H1 (cell line): ENCODE measurements at regions not wholly inside any gene's neighbourhood (a gene's known extent, or its start where the extent isn't known, plus 50 kb on each side); places are given as distances from the start of the nearest gene placed in this dataset.

Experiments used
- CTCF ChIA-PET: fragments of 300-600 bp; sonication (Branson Sonifier 250); formaldehyde crosslinking; loops from one replicate; lab custom pipeline; 2021; ENCODE audit not compliant: partially characterized antibody; lab: Charles Lee
- POLR2A ChIA-PET: fragments of 300-600 bp; sonication (Branson Sonifier 250); formaldehyde crosslinking; loops from one replicate; lab custom pipeline; 2021; ENCODE audit warnings: inconsistent platforms; ENCODE audit not compliant: partially characterized antibody; lab: Charles Lee
- DNase-seq, 2 experiments: peaks; one replicate each; pipeline versions ENCODE4 v3.0.0 to v3.0.0-alpha.2; 2010 to 2022; ENCODE audit warnings: low spot score in 2 of 2, low read depth in 1 of 2, mixed read lengths in 1 of 2
- FAIRE-seq: peaks from 2 replicates; lab custom pipeline; 2011; peaks lifted over from hg19 to GRCh38; lab: Jason Lieb, UNC
- H2AFZ ChIP-seq: 2 replicates; pipeline ENCODE4 v1.8.1; 2012; ENCODE audit warnings: low read length, inconsistent platforms
- H2AK5ac ChIP-seq: 2 replicates; pipeline ENCODE4 v1.6.1; 2013; ENCODE audit warnings: low read depth, low read length
- H2BK120ac ChIP-seq: replicated peaks from 2 replicates; pipeline ENCODE3; 2013; ENCODE audit warnings: low read depth, low read length, inconsistent platforms
- H2BK12ac ChIP-seq: 2 replicates; pipeline ENCODE4 v1.6.1; 2013; ENCODE audit warnings: low read depth, low read length
- H2BK15ac ChIP-seq: 2 replicates; pipeline ENCODE4 v1.6.1; 2013; ENCODE audit warnings: low read length
- H2BK20ac ChIP-seq: 2 replicates; pipeline ENCODE4 v1.6.1; 2013; ENCODE audit warnings: low read length
- H2BK5ac ChIP-seq: 2 replicates; pipeline ENCODE4 v1.6.1; 2013; ENCODE audit warnings: low read depth, low read length
- H3K14ac ChIP-seq: 2 replicates; pipeline ENCODE4 v1.6.1; 2013; ENCODE audit warnings: inconsistent platforms; ENCODE audit not compliant: insufficient read length
- H3K18ac ChIP-seq: 2 replicates; pipeline ENCODE4 v1.6.1; 2013; ENCODE audit warnings: low read length; ENCODE audit errors: extremely low read depth
- H3K23ac ChIP-seq: 2 replicates; pipeline ENCODE4 v1.6.1; 2013; ENCODE audit warnings: inconsistent platforms; ENCODE audit not compliant: insufficient read length
- H3K23me2 ChIP-seq: 2 replicates; pipeline ENCODE4 v1.6.1; 2013; ENCODE audit warnings: low read depth, low read length
- H3K27ac ChIP-seq: 2 replicates; pipeline ENCODE4 v1.6.1; 2011; ENCODE audit warnings: low read depth, low read length, inconsistent platforms
- H3K27me3 ChIP-seq, 4 experiments: replicated peaks in 1 of 4; 1 replicate in 1 of 4; 2 replicates in 3 of 4; pipeline versions ENCODE4 v1.6.1 to v1.8.1; 2011 to 2013; ENCODE audit warnings: low read length in 3 of 4, mild to moderate bottlenecking in 3 of 4, inconsistent platforms in 2 of 4, mixed read lengths in 2 of 4, moderate library complexity in 1 of 4; ENCODE audit not compliant: control insufficient read depth in 3 of 4, insufficient read depth in 3 of 4; ENCODE audit errors: extremely low read depth in 1 of 4
- H3K36me3 ChIP-seq, 4 experiments: 2 replicates each; pipeline versions ENCODE4 v1.6.1 to v1.8.1; 2011 to 2013; ENCODE audit warnings: mild to moderate bottlenecking in 4 of 4, low read length in 3 of 4, moderate library complexity in 2 of 4, control low read depth in 1 of 4, inconsistent platforms in 1 of 4; ENCODE audit not compliant: insufficient read depth in 4 of 4, control insufficient read depth in 2 of 4
- H3K4ac ChIP-seq: replicated peaks from 2 replicates; pipeline ENCODE3; 2013; ENCODE audit warnings: low read length, low read depth, mixed read lengths, inconsistent platforms; ENCODE audit not compliant: insufficient read length
- H3K4me1 ChIP-seq, 4 experiments: replicated peaks in 1 of 4; 1 replicate in 1 of 4; 2 replicates in 3 of 4; pipeline versions ENCODE4 v1.6.1 to v1.8.1; 2011 to 2013; ENCODE audit warnings: low read length in 3 of 4, inconsistent platforms in 2 of 4, mixed read lengths in 1 of 4; ENCODE audit not compliant: insufficient read depth in 4 of 4, control insufficient read depth in 3 of 4
- H3K4me2 ChIP-seq, 2 experiments: 2 replicates each; pipeline versions ENCODE4 v1.6.1 to v1.8.1; 2011 to 2013; ENCODE audit warnings: low read depth in 2 of 2, low read length in 2 of 2, control low read depth in 1 of 2, inconsistent platforms in 1 of 2, mild to moderate bottlenecking in 1 of 2; ENCODE audit not compliant: insufficient read depth in 1 of 2
- H3K4me3 ChIP-seq, 4 experiments: fragments of 200-600, 300-600 bp in 1 of 4; sonication (generic), shearing (Covaris generic), sonication (Bioruptor Twin) in 1 of 4; 2 replicates each; pipeline versions ENCODE4 v1.5.1 to v1.8.1; 2011 to 2016; ENCODE audit warnings: low read length in 4 of 4, low read depth in 3 of 4, control low read depth in 2 of 4, inconsistent platforms in 2 of 4, mild to moderate bottlenecking in 2 of 4, mixed read lengths in 1 of 4, moderate library complexity in 1 of 4; ENCODE audit not compliant: insufficient read depth in 2 of 4; ENCODE audit errors: extremely low read depth in 1 of 4
- H3K56ac ChIP-seq: replicated peaks from 2 replicates; pipeline ENCODE3; 2013; ENCODE audit warnings: low read depth, mild to moderate bottlenecking, mixed read lengths, low read length, inconsistent platforms; ENCODE audit not compliant: insufficient read length
- H3K79me1 ChIP-seq: 2 replicates; pipeline ENCODE4 v1.6.1; 2013; ENCODE audit warnings: low read depth, low read length, control low read depth
- H3K79me2 ChIP-seq, 2 experiments: 2 replicates each; pipeline versions ENCODE4 v1.6.1 to v1.8.1; 2012 to 2013; ENCODE audit warnings: low read length in 2 of 2, mild to moderate bottlenecking in 2 of 2, inconsistent platforms in 1 of 2; ENCODE audit not compliant: insufficient read depth in 2 of 2, control insufficient read depth in 1 of 2
- H3K9ac ChIP-seq, 4 experiments: replicated peaks in 1 of 4; 1 replicate in 1 of 4; 2 replicates in 3 of 4; pipeline versions ENCODE4 v1.6.1 to v1.8.1; 2011 to 2013; ENCODE audit warnings: low read depth in 3 of 4, low read length in 3 of 4, control low read depth in 2 of 4, mild to moderate bottlenecking in 2 of 4, moderate library complexity in 2 of 4, inconsistent platforms in 1 of 4; ENCODE audit errors: extremely low read depth in 1 of 4
- H3K9me3 ChIP-seq, 2 experiments: 2 replicates each; pipeline versions ENCODE4 v1.6.1 to v1.8.1; 2012 to 2013; ENCODE audit warnings: mild to moderate bottlenecking in 2 of 2, moderate library complexity in 2 of 2, control low read depth in 1 of 2, inconsistent platforms in 1 of 2, low read depth in 1 of 2, low read length in 1 of 2, mixed read lengths in 1 of 2; ENCODE audit not compliant: insufficient read depth in 2 of 2
- H4K20me1 ChIP-seq, 2 experiments: replicated peaks in 1 of 2; 2 replicates each; pipeline versions ENCODE3 to v1.8.1; 2011 to 2013; ENCODE audit warnings: inconsistent platforms in 2 of 2, low read length in 2 of 2, mild to moderate bottlenecking in 1 of 2; ENCODE audit not compliant: insufficient read depth in 2 of 2, control insufficient read depth in 1 of 2
- H4K5ac ChIP-seq: 2 replicates; pipeline ENCODE4 v1.6.1; 2013; ENCODE audit warnings: low read length, low read depth, mixed read lengths, inconsistent platforms; ENCODE audit not compliant: insufficient read length
- H4K8ac ChIP-seq: 2 replicates; pipeline ENCODE4 v1.8.0; 2013; ENCODE audit warnings: mild to moderate bottlenecking, moderate library complexity, low read length, inconsistent platforms; ENCODE audit not compliant: insufficient read depth; ENCODE audit errors: extremely low read depth
- H4K91ac ChIP-seq: replicated peaks from 2 replicates; pipeline ENCODE3; 2013; ENCODE audit warnings: low read length, mixed read lengths, inconsistent platforms; ENCODE audit not compliant: insufficient read length
- ASH2L ChIP-seq: fragments of 200-600, 300-600 bp; sonication (generic); IDR thresholded peaks from one replicate; pipeline ENCODE4 v1.7.1; 2017; ENCODE audit warnings: low read length
- BACH1 ChIP-seq: IDR thresholded peaks from 2 replicates; pipeline ENCODE4 v1.6.1; 2012; ENCODE audit warnings: low read length, improper control_type of control experiment
- KDM4A ChIP-seq: IDR thresholded peaks from one replicate; pipeline ENCODE4 v1.7.1; 2012; ENCODE audit warnings: low read depth, mild to moderate bottlenecking, moderate library complexity, low read length, inconsistent platforms; ENCODE audit not compliant: severe bottlenecking
- MAFK ChIP-seq: IDR thresholded peaks from 2 replicates; pipeline ENCODE4 v1.6.1; 2012; ENCODE audit warnings: low read depth, mild to moderate bottlenecking, improper control_type of control experiment, low read length
- NRF1 ChIP-seq: IDR thresholded peaks from 2 replicates; pipeline ENCODE4 v1.6.1; 2011; ENCODE audit warnings: mild to moderate bottlenecking, low read depth, low read length, improper control_type of control experiment
- SUZ12 ChIP-seq: fragments of 200-600 bp; sonication (generic); IDR thresholded peaks from 2 replicates; pipeline ENCODE4 v1.6.1; 2012; ENCODE audit warnings: mild to moderate bottlenecking, inconsistent platforms, low read length, moderate library complexity, mixed read lengths
- TAF1 ChIP-seq: IDR thresholded peaks from 2 replicates; pipeline ENCODE4 v1.6.1; 2011; ENCODE audit warnings: mild to moderate bottlenecking, low read depth, low read length

GRCh38 chrX:122445466-122445865, 738.6 kb upstream of the GRIA3 start:
- H3K4me3 ChIP-seq, result no peak overlapping the region
- FAIRE-seq, result no peak
- no peak overlapping the region for H3K4ac ChIP-seq
- no peak for DNase-seq
- no peak overlapping the region for H3K23ac ChIP-seq
- H3K36me3 ChIP-seq, result no peaks in the 10 kb centered on the region
- no peak overlapping the region for H3K56ac ChIP-seq
- H3K4me2 ChIP-seq, result no peak overlapping the region
- POLR2A ChIA-PET, result no interaction called here
- no peaks in the 10 kb centered on the region for H3K23me2 ChIP-seq
- H3K27me3 ChIP-seq, result no peaks in the 10 kb centered on the region
- no peak overlapping the region for H2BK5ac ChIP-seq
- H2BK15ac ChIP-seq, result no peak overlapping the region
- no peak overlapping the region for H3K27ac ChIP-seq
- CTCF ChIA-PET, result interaction anchor here (0.6 to 0.8 kb wide), 2 partner anchors 11 to 223 kb away, joined by 3 read pairs; no protein-coding TSS in a partner anchor
- H4K5ac ChIP-seq, result no peak overlapping the region
- H4K91ac ChIP-seq, result no peak overlapping the region
- TF ChIP-seq ASH2L (no peak), SUZ12 (no peak), TAF1 (no peak), MAFK (no peak), BACH1 (no peak), KDM4A (no peak), NRF1 (no peak)
- H2BK20ac ChIP-seq, result no peak overlapping the region
- no peak overlapping the region for H2BK12ac ChIP-seq
- H3K9ac ChIP-seq, result no peak overlapping the region
- H2BK120ac ChIP-seq, result no peak overlapping the region
- H3K18ac ChIP-seq, result no peak overlapping the region
- no peaks in the 10 kb centered on the region for H3K9me3 ChIP-seq
- no peak overlapping the region for H2AFZ ChIP-seq
- no peaks in the 10 kb centered on the region for H3K79me1 ChIP-seq
- H3K14ac ChIP-seq, result no peak overlapping the region
- no peak overlapping the region for H2AK5ac ChIP-seq
- no peaks in the 10 kb centered on the region for H3K4me1 ChIP-seq
- no peaks in the 10 kb centered on the region for H3K79me2 ChIP-seq
- no peaks in the 10 kb centered on the region for H4K20me1 ChIP-seq
- H4K8ac ChIP-seq, result no peak overlapping the region
